ENCODE measurements at regions not wholly inside any gene's neighbourhood (a gene's known extent, or its start where the extent isn't known, plus 50 kb on each side); places are given as distances from the start of the nearest gene placed in this dataset.

GRCh38 chr2:78589871-78590270, 435.6 kb upstream of the REG3G start:
- no peak for TF ChIP-seq CTCF (IDR thresholded peaks at IDR 0.05)
- no peaks in the 10 kb centered on the region for H3K4me1 ChIP-seq
- no peak for DNase-seq (ENCODE audit: low spot score in 2 of 2)
- H3K9me3 ChIP-seq: no peaks in the 10 kb centered on the region
- H3K36me3 ChIP-seq: no peaks in the 10 kb centered on the region
- no peak overlapping the region for H3K27ac ChIP-seq
- no peak overlapping the region for H3K4me3 ChIP-seq
- intact Hi-C loops (cut with DNase I): no loop called here
- H3K27me3 ChIP-seq: no peaks in the 10 kb centered on the region

- DNase-seq (ENCODE audit: low spot score in 2 of 2): no peak
- Histone ChIP-seq H3K9me3 (no peaks in the 10 kb centered on the region), H3K36me3 (no peaks in the 10 kb centered on the region), H3K27ac (no peak overlapping the region), H3K4me3 (no peak overlapping the region), H3K27me3 (no peaks in the 10 kb centered on the region), H3K4me1 (no peaks in the 10 kb centered on the region)
- TF ChIP-seq CTCF (IDR thresholded peaks at IDR 0.05): no peak
- intact Hi-C loops (cut with DNase I): no loop called here
Observed at GRCh38 chr2:78592491-78592890, 433.0 kb upstream of the REG3G start.

- TF ChIP-seq CTCF (IDR thresholded peaks at IDR 0.05): no peak
- Histone ChIP-seq H3K4me3 (no peak overlapping the region), H3K9me3 (no peaks in the 10 kb centered on the region), H3K36me3 (no peaks in the 10 kb centered on the region), H3K4me1 (no peaks in the 10 kb centered on the region), H3K27me3 (no peaks in the 10 kb centered on the region), H3K27ac (no peak overlapping the region)
- DNase-seq (ENCODE audit: low spot score in 2 of 2): no peak
- intact Hi-C loops (cut with DNase I): no loop called here
Observed at GRCh38 chr2:78601113-78601512, 424.4 kb upstream of the REG3G start.

GRCh38 chr2:78602862-78603261, 422.6 kb upstream of the REG3G start:
- no peaks in the 10 kb centered on the region for H3K36me3 ChIP-seq
- no peak for DNase-seq (ENCODE audit: low spot score in 2 of 2)
- no peaks in the 10 kb centered on the region for H3K9me3 ChIP-seq
- intact Hi-C loops (cut with DNase I): no loop called here
- H3K4me1 ChIP-seq: no peaks in the 10 kb centered on the region
- H3K27me3 ChIP-seq: no peaks in the 10 kb centered on the region
- no peak for TF ChIP-seq CTCF (IDR thresholded peaks at IDR 0.05)
- H3K27ac ChIP-seq: no peak overlapping the region
- H3K4me3 ChIP-seq: no peak overlapping the region

GRCh38 chr2:78606895-78607294, 418.6 kb upstream of the REG3G start:
- intact Hi-C loops (cut with DNase I): no loop called here
- DNase-seq (ENCODE audit: low spot score in 2 of 2): no peak
- no peak overlapping the region for H3K4me3 ChIP-seq
- no peak overlapping the region for H3K27ac ChIP-seq
- no peak for TF ChIP-seq CTCF (IDR thresholded peaks at IDR 0.05)
- no peaks in the 10 kb centered on the region for H3K36me3 ChIP-seq
- H3K27me3 ChIP-seq: no peaks in the 10 kb centered on the region
- H3K9me3 ChIP-seq: no peaks in the 10 kb centered on the region
- no peaks in the 10 kb centered on the region for H3K4me1 ChIP-seq

GRCh38 chr2:78614726-78615125, 410.8 kb upstream of the REG3G start:
- H3K27me3 ChIP-seq: no peaks in the 10 kb centered on the region
- DNase-seq (ENCODE audit: low spot score in 2 of 2): no peak
- H3K27ac ChIP-seq: no peak overlapping the region
- no peaks in the 10 kb centered on the region for H3K9me3 ChIP-seq
- no peaks in the 10 kb centered on the region for H3K36me3 ChIP-seq
- no peaks in the 10 kb centered on the region for H3K4me1 ChIP-seq
- no peak for TF ChIP-seq CTCF (IDR thresholded peaks at IDR 0.05)
- intact Hi-C loops (cut with DNase I): no loop called here
- no peak overlapping the region for H3K4me3 ChIP-seq
